GM19240 (cell line): ENCODE measurements at regions not wholly inside any gene's neighbourhood (a gene's known extent, or its start where the extent isn't known, plus 50 kb on each side); places are given as distances from the start of the nearest gene placed in this dataset.

Source experiments
- DNase-seq: peaks from one replicate; pipeline ENCODE4 v3.0.0; 2011; ENCODE audit warnings: low spot score; ENCODE audit not compliant: insufficient read length

GRCh38 chr21:43274946-43275310, 106.1 kb downstream of the CRYAA start:
- DNase-seq: no peak

- no peak for DNase-seq
These were observed 105.5 kb downstream of the CRYAA start for GRCh38 chr21:43274022-43274945.

- DNase-seq: no peak
These were observed 104.9 kb downstream of the CRYAA start for GRCh38 chr21:43273708-43274021.

GRCh38 chr21:43273016-43273707, 104.4 kb downstream of the CRYAA start:
- DNase-seq: no peak

GRCh38 chr21:43272591-43272990, 103.8 kb downstream of the CRYAA start:
- no peak for DNase-seq

GRCh38 chr21:43271452-43272020, 102.7 kb downstream of the CRYAA start:
- DNase-seq: no peak

- no peak for DNase-seq
These were observed 102.0 kb downstream of the CRYAA start for GRCh38 chr21:43270800-43271301.

GRCh38 chr21:43269957-43270705, 101.3 kb downstream of the CRYAA start:
- no peak for DNase-seq

- DNase-seq: peak; percentile 43
These were observed 100.6 kb downstream of the CRYAA start for GRCh38 chr21:43269440-43269839.

- DNase-seq: no peak
These were observed 100.0 kb downstream of the CRYAA start for GRCh38 chr21:43268804-43269186.

GRCh38 chr21:43268086-43268803, 99.4 kb downstream of the CRYAA start:
- no peak for DNase-seq

- no peak for DNase-seq
These were observed 98.7 kb downstream of the CRYAA start for GRCh38 chr21:43267391-43268085.

- no peak for DNase-seq
These were observed 97.7 kb downstream of the CRYAA start for GRCh38 chr21:43266534-43266933.

GRCh38 chr21:43262427-43262826, 93.6 kb downstream of the CRYAA start:
- no peak for DNase-seq
